ENCODE measurements at regions not wholly inside any gene's neighbourhood (a gene's known extent, or its start where the extent isn't known, plus 50 kb on each side); places are given as distances from the start of the nearest gene placed in this dataset.
A peak's percentile ranks its signal among the peaks of the same experiment; 100 is the strongest.
"Not testable (repeated sequence)": the region's sequence is repeated elsewhere in the genome, so short reads cannot be mapped to it uniquely, and the experiment has no call there.

DNA sequence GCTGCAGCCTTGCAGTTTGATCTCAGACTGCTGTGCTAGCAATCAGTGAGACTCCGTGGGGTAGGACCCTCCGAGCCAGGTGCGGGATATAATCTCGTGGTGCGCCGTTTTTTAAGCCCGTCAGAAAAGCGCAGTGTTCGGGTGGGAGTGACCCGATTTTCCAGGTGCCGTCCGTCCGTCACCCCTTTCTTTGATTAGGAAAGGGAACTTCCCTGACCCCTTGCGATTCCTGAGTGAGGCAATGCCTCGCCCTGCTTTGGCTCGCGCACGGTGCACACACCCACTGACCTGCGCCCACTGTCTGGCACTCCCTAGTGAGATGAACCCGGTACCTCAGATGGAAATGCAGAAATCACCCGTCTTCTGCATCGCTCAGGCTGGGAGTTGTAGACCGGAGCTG is 203.2 kb downstream of the SNCAIP start:
- not testable (repeated sequence) for DNase-seq (ENCODE audit: low spot score)

DNA sequence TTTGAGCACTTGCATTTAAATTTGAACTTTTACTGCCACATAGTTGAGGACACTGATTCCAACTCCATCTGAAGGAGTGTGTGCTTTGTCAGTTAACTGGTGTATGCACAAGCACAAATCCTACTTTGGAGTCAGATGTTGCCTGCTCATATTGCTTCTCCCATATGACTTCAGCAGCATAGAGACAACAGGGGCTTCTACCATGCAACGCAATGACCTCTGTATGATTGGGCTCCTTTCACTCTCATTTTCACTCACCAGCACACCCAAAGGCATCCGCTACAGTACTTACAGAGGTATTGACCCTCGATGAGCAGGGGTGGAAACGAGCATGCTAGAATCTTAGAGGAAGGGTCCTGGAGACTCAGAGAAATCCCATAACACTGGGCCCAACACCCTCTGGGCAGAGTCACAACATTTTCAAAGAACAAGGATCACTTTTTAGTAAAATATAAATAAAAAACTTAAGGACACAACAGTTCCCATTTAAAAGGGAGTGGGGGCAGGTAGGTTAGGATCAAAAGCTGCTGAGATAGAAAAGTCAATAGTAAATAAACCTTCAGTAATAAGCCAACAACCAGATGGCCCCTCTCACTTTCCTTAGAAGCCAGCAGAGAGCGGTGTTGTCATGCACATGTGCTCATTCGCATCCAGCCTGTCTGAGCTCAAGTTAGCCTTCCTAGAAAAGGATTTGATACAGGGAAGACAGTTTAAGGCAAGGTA is 203.8 kb downstream of the SNCAIP start:
- DNase-seq (ENCODE audit: low spot score) = peak; percentile 78

DNA sequence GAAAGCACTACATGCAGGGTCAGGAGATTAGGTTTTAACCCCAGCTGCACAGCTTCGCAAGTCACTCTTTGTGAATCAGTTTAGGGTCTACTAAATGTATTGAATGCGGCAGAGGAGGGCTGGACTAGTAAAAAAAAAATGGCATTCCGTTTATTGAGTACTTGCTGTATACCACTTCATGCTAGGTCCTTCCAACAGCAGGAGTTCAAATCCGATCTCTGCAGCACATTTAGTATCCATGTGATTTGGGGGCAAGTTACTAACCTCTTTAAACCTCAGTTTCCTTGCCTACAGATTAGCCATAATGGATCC is 204.4 kb downstream of the SNCAIP start:
- no peak for DNase-seq (ENCODE audit: low spot score)

DNA sequence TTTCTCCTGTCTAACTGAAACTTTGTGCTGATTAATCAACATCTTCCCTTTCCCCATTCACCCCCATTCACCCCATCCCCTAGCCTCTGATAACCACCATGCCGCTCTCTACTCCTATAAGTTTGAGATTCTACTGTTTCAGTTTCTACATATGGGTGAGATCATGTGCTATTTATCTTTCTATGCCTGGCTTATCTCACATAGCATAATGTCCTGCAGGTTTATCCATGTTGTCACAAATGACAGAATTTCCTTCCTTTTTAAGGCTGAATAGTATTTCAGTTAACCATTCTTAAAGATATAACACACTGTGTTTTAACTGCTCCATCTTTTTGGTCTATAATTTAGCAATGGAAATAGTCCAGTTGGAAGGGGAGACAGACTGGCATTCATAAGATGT is 205.1 kb downstream of the SNCAIP start:
- no peak for DNase-seq (ENCODE audit: low spot score)

DNA sequence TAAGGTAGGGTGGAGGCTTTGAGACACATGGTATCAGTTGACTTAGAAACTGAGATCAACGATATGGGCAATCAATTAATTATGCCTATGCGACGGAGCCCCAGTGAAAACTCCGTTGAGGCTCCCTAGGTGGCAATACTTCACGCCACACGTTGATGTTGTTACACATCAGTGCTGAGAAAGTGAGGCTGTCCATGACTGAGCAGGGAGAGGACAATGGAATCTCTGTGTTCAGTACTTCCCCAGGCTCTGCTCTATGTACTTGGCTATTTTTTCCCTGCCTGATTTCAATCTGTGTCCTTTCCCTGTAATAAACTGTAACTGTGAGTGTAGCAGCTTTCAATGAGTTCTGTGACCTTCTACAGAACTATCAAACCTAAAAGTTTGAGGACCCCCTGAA is 211.7 kb downstream of the SNCAIP start:
- DNase-seq (ENCODE audit: low spot score) = no peak

DNA sequence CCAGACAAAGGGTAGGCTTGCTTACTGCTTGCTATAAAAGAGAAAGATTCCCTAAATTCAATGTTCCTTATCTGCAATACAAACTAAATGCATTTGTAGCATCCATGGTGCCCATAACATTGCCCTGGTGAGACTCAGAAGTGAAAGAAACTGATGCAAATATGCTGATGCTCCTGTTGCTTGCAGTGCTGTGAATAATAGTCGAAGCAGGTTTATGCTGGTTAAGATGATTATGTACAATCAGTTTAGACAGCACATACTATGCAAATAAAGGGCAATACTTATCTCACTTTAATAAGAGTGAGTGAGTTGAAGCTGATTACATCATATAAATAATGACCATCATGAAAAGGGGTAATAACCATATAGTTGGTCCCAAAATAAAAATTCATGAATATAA is 215.5 kb downstream of the SNCAIP start:
- no peak for DNase-seq (ENCODE audit: low spot score)

DNA sequence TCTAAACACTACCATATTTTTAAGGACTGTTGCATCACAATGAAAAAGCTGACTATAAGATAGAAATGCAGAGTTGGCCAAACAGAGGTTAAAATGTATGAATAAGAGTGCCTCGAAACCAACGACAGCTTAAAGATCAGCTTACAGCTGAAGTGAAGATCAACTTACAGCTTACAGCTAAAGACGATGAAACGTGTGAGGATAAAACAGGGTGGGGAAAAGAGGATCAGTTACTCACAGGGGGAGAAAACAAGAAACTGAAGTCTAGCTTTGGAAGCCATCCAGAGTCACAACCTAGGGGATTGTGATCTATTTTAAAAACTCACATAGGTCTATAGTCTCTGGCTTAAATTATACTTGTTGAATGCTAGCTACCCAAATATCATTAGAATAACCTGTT is 220.0 kb downstream of the SNCAIP start:
- no peak for DNase-seq (ENCODE audit: low spot score)

DNA sequence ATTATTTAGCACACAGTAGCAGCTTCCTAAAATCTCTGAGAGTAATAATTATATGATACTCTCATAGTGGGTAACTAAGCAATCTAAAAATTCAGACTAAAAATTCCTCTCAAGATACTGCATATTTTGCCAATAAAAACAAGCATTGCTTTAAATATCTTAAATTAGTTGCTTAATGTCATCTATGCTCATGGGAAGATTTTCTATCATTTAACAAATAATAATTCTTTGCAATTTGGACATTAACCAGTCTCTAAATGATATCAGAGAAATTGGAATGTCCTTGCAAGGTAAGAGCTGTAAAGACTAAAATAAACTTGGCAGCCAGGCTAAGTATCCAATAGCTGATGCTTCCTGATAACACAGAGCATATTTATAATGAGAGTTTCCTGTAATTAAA is 221.8 kb downstream of the SNCAIP start:
- no peak for DNase-seq (ENCODE audit: low spot score)

DNA sequence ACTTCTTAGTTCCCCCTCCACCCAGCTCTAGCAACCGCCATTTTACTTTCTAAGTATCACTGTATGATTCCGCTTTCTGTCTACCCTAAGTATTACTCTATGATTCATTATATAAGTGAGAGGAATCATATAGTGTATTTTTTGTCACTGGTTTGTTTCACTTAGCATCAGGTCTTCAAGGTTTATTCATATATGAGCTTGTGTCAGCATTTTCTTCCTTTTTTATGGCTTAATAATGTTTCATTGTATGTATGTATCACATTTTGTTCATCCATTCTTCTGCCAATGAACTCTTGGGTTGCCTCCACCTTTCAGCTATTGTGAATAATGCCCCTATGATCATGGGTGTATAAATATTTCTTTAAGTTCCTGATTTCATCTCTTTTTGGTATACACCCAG is 222.8 kb downstream of the SNCAIP start:
- DNase-seq (ENCODE audit: low spot score) = no peak

DNA sequence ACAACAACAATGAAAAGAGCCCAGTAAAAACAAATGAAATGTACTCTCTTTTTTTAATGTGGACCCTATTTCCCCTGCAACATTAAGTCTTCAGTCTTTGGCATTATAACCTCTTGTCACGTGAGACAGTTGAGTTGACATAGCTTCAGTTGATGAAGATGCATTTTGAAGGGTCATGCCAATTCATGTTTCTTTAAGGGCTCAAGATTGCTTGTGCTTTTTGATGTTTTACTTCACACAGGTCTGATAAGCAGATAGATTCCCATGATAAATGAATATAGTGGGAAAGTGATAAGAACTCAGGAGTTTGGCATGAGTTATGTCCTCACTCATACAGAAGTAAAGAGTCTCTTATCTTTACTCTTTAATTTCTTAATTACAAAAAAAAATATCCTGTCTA is 229.4 kb downstream of the SNCAIP start:
- DNase-seq (ENCODE audit: low spot score) = no peak

DNA sequence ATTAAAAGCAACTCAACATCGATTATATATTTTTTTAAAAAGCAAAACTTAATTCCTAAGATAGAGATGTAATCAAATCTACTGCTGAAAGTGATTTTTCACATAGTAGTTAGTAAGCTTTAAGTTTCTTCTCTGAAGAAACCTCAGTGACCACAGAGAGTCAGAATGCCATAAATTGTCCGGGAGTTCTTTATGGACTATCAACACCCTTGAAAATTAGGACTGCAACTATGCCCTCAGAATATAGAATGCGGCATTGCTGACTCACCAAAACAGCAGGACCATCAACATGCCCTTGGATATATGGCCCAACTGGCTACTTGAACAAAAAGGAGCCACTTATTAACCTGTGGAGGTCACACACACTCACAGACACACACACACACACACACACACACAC is 228.9 kb upstream of the SNX2 start:
- no peak for DNase-seq (ENCODE audit: low spot score)

DNA sequence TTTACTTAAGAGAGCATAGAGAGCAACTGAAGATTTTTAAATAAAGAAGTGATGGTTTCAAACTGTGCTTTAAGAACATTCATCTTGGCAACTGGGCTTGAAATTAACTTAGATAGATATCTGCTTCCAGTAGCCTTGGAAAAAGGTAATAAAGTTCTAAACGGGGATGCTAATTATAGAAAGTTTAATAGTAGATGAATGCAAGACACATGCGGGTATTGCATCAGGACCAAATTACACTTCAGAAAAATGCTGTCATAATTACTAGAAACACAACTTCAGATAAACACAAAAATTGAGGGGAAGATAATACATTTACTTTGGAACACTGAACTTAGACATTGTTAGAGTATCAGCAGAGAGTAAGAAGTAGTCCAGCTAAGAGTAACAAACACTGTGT is 227.7 kb upstream of the SNX2 start:
- DNase-seq (ENCODE audit: low spot score) = no peak

DNA sequence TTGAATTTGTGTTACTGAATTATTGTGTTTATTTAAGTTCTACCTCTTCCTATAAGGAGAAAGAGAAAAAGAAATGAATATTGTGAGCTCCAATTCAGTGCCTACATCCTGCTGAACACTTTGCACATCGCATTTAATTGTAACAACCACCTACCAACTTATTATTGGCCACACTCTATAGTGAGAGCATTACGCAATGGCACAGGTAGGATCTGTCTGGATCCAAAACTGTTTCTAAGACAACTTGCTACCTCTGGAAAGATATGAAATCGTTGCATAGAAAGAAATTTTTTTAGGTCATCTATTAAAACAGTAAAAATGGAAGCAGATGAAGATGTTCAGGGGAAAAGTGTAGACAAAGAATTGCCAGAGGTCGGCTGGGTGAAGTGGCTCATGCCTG is 227.2 kb upstream of the SNX2 start:
- DNase-seq (ENCODE audit: low spot score) = no peak

DNA sequence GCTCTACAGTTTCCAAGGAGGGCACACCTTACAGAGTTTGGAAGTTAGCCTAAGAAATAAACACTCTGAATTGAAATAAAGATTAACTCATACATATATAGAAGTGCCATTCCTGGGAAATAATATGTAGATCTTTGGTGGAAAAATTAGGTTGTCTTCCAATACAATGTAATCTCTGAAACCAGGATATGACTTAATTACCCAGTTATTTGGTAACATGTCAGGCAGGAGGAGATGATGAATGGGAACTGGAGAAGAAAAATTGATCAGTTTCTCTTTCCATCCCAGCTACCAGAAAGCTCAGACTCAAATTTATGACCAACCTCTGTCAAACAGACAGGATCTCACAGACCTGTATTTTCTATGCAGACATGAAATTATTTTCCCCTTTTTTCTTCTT is 215.2 kb upstream of the SNX2 start:
- DNase-seq (ENCODE audit: low spot score) = no peak

DNA sequence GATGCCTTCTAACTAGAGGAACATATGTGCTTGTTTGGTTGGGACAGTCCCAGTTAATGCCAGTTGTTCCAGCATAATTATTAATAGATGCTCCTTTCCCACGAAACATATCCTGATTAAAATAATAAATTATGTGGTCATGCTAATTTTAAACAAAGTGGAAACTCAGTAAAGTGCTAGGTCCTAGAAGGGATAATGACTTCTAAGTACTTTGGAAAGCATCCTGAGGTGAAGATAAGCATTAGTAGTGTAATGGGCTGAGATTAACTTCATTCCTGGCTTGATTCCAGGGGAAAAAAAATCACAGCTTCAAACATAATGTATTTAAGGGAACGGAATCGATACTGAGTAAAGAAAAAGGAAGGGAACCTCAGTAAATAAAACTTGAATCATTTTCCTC is 213.7 kb upstream of the SNX2 start:
- DNase-seq (ENCODE audit: low spot score) = no peak

DNA sequence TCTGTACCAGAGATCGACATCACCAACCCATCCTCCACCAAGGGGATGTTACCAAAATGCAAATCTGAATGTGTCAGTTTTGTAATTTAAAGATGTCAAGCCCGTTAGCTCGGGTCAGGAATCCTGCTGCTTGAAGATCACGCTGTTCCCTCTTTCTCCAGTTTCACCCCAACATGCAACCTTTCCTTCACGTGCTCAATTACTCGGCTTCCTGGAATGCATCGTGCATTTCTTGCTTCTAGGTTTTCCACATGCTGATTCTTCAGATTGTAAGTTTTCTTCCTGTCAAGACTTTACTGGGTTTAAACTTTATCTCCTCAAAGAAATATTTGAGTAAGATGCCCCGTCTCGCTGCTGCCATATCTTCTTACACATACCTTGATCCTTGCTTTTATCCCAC is 209.5 kb upstream of the SNX2 start:
- DNase-seq (ENCODE audit: low spot score) = no peak

DNA sequence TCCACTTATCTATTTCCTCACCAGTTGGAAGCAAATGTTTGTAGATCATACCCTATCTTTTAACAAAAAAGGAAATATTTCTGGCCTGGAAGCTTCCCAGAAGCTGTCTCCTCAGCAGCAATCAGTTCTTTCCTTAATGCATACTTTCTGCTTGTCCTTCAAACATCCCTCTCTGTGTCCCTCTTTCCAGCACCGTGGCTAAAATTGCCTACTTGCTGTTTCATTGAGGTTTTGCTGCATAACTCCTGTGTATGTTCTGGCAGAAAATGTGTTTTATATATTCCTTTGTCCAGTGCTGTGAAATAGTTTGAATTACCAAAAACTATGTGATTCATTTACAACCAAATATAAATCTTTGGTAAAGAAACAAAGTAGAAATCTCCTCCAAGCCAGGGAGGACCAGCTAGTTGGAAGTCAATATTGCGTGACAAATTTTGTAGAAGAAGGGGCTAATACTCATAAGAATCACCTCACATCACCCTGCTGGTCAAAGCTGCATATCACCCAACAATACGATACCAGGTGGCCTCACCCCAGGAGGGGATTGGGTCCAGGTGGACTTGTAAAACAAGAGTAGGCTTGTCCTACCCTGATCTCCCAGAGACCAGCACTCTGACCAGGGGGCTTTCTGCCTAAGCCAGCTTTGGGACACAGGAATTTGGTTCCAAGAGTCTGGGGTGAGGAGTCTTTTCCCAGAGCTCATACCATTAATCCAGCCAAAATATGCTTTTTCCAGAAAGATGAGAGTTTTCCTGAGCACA is 198.4 kb upstream of the SNX2 start:
- no peak for DNase-seq (ENCODE audit: low spot score)

DNA sequence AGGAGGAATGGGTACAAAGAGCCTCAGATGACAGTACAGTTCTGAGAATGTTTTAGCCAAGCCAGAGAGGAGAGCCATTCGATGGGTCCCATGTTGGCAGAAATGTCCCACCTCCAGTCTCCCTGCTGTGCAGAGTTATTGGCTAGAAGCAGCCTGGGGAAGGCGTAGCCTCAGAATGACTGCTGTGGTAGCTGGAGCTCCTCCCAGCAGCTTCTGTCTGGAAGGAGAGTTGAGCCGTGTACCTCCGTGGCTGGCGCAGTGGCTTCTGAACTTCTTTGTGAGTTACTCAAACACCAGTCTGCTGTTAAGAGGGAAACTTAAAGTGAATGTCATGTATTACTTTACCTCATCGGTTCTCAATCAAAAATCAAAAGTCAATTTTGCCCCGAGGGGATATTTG is 193.3 kb upstream of the SNX2 start:
- DNase-seq (ENCODE audit: low spot score) = no peak

DNA sequence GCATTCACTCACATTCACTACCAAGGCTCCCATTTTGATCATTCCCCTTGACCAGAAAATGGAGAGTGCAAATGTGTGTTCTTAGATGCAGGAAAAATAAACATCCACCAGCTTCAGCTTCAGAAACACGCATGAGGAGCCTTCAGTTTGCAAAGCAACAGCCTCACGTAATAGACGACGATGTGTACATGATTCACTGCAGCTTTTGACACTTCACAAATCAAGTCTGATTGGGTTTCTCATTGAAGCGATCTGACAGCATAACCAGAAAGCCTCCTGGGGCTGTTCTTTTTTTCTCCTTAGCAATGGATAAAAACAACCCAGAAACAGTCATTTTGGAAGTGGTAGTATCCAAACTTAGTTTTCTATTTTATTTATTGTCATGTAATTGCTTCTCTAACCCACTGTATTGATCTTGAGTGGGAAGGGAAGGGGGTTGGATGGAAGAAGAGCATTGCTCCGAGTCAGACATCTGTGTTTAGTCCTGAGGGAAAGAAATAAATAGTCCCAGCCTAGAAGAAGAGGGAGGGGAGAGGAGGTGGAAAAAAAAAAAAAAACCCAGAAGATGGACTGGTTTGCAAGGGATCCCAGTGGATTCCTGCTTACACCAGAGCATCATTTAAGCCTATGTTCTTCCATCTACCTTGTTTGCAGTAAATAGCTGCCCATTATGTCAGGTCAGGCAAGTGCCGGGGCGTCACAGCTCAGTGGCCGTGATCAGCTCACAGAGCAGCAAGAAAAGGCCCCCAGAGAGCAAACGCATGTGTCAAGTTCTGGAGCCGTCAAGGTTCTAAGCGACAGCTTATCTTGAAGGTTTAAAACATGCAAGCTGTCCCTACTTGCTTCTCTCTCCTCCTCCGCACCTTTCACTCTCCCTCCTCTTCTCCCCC is 190.2 kb upstream of the SNX2 start:
- DNase-seq (ENCODE audit: low spot score) = peak; percentile 40

DNA sequence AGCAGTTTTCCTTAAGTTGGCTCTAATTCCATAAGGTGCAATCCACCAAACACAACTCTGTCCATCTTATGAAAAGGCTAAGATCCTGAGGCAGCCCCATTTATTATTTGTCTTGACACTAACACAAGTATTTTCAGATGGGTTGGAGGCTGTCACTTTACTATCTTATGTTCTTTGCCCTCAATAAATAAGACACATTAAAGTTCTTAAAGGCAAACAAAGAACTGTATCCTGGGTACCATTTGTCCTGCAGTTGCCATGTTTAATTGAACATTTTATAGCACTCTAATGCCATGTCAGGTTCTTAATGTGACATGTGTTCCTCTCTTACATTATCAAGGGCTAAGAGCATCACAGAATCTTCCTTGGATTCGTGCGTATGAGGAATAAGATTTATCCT is 189.5 kb upstream of the SNX2 start:
- no peak for DNase-seq (ENCODE audit: low spot score)

DNA sequence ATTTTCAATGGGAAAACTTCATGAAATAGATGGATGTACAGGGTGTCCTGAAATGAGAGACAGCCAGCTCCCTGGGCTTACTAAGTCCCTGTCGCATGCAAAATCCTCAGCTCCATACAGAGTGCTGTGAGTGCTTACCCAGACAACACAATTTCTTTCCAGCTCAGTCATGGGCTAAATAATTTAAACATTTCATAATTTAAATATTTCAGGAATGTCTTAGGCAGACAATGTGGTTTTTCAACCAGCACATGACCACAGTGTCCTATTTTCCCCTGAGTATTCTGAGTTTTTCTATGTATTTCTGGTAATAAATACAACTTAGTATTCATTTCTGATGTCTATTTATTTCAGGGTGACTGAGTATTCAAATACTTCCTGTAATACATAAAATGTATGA is 188.5 kb upstream of the SNX2 start:
- no peak for DNase-seq (ENCODE audit: low spot score)

DNA sequence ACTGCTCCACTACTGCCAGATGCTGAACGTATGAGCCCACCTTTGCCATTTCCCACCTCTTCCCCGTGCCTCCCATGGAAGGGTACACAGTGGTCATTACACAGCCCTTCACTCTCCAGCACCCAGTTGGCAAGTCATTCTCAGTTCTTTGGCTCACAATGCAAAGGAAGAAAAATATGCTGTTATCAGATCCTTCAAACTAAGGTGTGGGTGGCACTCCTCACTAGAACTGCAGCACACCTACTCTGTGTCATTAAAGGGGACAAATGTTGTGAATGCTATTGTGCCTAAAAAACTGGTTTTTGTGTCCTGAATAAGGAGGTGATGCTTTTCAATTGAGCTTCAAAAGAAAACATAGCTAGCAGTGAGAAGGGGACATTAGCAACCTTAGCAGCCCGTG is 183.1 kb upstream of the SNX2 start:
- no peak for DNase-seq (ENCODE audit: low spot score)

DNA sequence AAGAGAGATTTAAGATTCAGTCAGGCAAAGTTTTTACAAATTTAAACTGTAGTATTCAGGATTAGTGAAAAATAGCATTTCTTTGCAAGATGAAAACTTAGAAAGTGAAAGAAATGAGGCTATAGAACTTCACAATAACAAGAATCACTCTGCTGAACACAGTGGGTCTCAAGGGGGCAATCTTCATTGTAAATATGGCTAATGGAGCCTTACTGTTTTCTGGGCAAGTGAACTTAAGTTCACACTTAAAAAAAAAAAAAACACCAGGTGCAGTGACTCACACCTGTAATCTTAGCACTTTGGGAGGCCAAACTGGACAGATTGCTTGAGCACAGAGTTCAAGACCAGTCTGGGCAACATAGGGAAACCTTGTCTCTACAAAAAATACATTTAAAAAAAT is 175.9 kb upstream of the SNX2 start:
- DNase-seq (ENCODE audit: low spot score) = no peak
